ENCODE measurements at regions not wholly inside any gene's neighbourhood (a gene's known extent, or its start where the extent isn't known, plus 50 kb on each side); places are given as distances from the start of the nearest gene placed in this dataset.

GRCh38 chr12:125515887-125516286 lies 450.7 kb downstream of the AACS start:
- WGBS, 5 donors = 81 to 93% (median 89%) methylated on average over 8 of the region's 8 CpGs
- peaks cover 0 to 3% (median 0%) of the 10 kb centered on the region in 8 donors for H3K9me3 ChIP-seq

DNA sequence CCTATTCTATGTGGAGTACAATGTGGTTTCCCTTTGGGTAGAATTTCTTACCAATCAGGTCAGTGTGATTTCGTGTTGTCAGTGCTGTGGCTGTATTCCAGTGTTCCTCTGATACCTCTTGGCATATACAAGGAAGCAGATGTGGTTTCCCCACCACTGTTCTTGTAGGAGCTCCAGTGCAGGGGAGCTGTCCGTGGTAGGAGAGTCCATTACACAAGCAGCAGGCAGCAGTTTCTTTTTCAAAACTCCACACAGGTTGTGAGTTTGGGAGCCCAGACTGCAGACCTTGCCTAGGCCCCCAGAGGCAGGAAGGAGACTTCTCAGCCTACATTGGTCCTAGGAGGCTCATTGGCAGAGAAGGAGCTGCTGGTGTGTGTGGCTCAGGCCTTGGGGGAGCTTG lies 452.8 kb downstream of the AACS start:
- intact Hi-C loops (cut with DNase I; ENCODE audit: low total_unique reads) = no loop called here

More at GRCh38 chr12:125515887-125516286, 450.7 kb downstream of the AACS start:
- DNase-seq = no peak
- Histone ChIP-seq H3K36me3 (no peaks in the 10 kb centered on the region), H3K27me3 (replicated peaks in 1 of 7) (no peaks in the 10 kb centered on the region), H3K27ac (no peak overlapping the region), H3K4me1 (no peaks in the 10 kb centered on the region), H3K4me3 (no peak overlapping the region)
- no peak for TF ChIP-seq POLR2AphosphoS5 (IDR thresholded peaks at IDR 0.05)
- TF ChIP-seq, protein P1, sequence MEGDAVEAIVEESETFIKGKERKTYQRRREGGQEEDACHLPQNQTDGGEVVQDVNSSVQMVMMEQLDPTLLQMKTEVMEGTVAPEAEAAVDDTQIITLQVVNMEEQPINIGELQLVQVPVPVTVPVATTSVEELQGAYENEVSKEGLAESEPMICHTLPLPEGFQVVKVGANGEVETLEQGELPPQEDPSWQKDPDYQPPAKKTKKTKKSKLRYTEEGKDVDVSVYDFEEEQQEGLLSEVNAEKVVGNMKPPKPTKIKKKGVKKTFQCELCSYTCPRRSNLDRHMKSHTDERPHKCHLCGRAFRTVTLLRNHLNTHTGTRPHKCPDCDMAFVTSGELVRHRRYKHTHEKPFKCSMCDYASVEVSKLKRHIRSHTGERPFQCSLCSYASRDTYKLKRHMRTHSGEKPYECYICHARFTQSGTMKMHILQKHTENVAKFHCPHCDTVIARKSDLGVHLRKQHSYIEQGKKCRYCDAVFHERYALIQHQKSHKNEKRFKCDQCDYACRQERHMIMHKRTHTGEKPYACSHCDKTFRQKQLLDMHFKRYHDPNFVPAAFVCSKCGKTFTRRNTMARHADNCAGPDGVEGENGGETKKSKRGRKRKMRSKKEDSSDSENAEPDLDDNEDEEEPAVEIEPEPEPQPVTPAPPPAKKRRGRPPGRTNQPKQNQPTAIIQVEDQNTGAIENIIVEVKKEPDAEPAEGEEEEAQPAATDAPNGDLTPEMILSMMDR (IDR thresholded peaks at IDR 0.05 in 8 of 11, conservative IDR thresholded peaks at IDR 0.05 in 3 of 11) = no peak
- no peak for TF ChIP-seq POLR2A (IDR thresholded peaks at IDR 0.05)
- intact Hi-C loops (cut with DNase I; ENCODE audit: low total_unique reads) = no loop called here

GRCh38 chr12:125519026-125519651 lies 453.9 kb downstream of the AACS start:
- WGBS, 5 donors = 86 to 95% (median 88%) methylated on average over 15 of the region's 15 CpGs
- Histone ChIP-seq H3K27ac (no peak overlapping the region), H3K27me3 (replicated peaks in 1 of 7) (no peaks in the 10 kb centered on the region), H3K36me3 (no peaks in the 10 kb centered on the region), H3K4me1 (no peaks in the 10 kb centered on the region), H3K9me3 (peaks cover 0 to 29% (median 22%) of the 10 kb centered on the region in 8 donors), H3K4me3 (no peak overlapping the region)
- TF ChIP-seq, protein P1 (IDR thresholded peaks at IDR 0.05 in 8 of 11, conservative IDR thresholded peaks at IDR 0.05 in 3 of 11) = no peak
- TF ChIP-seq POLR2A (IDR thresholded peaks at IDR 0.05) (no peak), POLR2AphosphoS5 (IDR thresholded peaks at IDR 0.05) (no peak)
- no peak for DNase-seq
- intact Hi-C loops (cut with DNase I; ENCODE audit: low total_unique reads) = no loop called here

More for the DNA sequence above, 452.8 kb downstream of the AACS start:
- H3K9me3 ChIP-seq = peaks cover 0 to 18% (median 13%) of the 10 kb centered on the region in 8 donors
- WGBS, 5 donors = 13 to 28% (median 18%) methylated on average over 2 of the region's 2 CpGs
- no peak for TF ChIP-seq POLR2A (IDR thresholded peaks at IDR 0.05)
- TF ChIP-seq, protein P1 (IDR thresholded peaks at IDR 0.05 in 8 of 11, conservative IDR thresholded peaks at IDR 0.05 in 3 of 11) = no peak
- no peak for TF ChIP-seq POLR2AphosphoS5 (IDR thresholded peaks at IDR 0.05)
- no peak for DNase-seq
- no peak overlapping the region for H3K4me3 ChIP-seq
- H3K36me3 ChIP-seq = no peaks in the 10 kb centered on the region
- H3K27ac ChIP-seq = no peak overlapping the region
- no peaks in the 10 kb centered on the region for H3K4me1 ChIP-seq
- H3K27me3 ChIP-seq (replicated peaks in 1 of 7) = no peaks in the 10 kb centered on the region

DNA sequence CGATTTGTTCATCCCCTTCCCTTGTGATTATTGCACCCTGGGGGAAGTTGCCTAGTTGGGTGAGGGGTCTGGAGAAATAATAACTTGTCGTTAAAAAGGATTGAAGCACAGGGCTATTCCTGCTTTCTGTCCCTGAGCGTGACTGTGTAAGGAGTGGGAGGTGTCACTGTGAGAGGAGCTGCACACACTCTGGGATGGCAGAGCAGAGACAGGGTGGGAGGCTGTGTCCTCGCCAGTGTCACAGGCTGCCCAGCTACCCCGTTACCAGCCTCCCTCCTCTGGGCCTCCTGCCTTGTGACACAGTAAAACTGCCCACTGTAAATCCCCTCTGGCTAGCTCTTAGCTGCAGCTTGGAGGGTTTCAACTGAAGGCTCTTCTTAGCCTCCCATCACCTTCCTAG lies 460.6 kb downstream of the AACS start:
- intact Hi-C loops (cut with DNase I; ENCODE audit: low total_unique reads) = no loop called here
- 75 to 91% (median 84%) methylated on average over 5 of the region's 5 CpGs for WGBS, 5 donors

More for the DNA sequence above, 460.6 kb downstream of the AACS start:
- H3K4me1 ChIP-seq = no peaks in the 10 kb centered on the region
- H3K36me3 ChIP-seq = no peaks in the 10 kb centered on the region
- DNase-seq = no peak
- H3K27me3 ChIP-seq (replicated peaks in 1 of 7) = peaks cover 0 to 7% (median 0%) of the 10 kb centered on the region in 7 donors
- no peak for TF ChIP-seq POLR2A (IDR thresholded peaks at IDR 0.05)
- TF ChIP-seq, protein P1 (IDR thresholded peaks at IDR 0.05 in 8 of 11, conservative IDR thresholded peaks at IDR 0.05 in 3 of 11) = no peak
- no peak for TF ChIP-seq POLR2AphosphoS5 (IDR thresholded peaks at IDR 0.05)
- no peak overlapping the region for H3K4me3 ChIP-seq
- H3K27ac ChIP-seq = no peak overlapping the region
- H3K9me3 ChIP-seq = peaks cover 0 to 32% (median 22%) of the 10 kb centered on the region in 8 donors
